ENCODE measurements at regions not wholly inside any gene's neighbourhood (a gene's known extent, or its start where the extent isn't known, plus 50 kb on each side); places are given as distances from the start of the nearest gene placed in this dataset.
"Not testable (repeated sequence)": the region's sequence is repeated elsewhere in the genome, so short reads cannot be mapped to it uniquely, and the experiment has no call there.

- DNase-seq = no peak
Measured at GRCh38 chr2:129189617-129190319, 789.7 kb upstream of the RAB6C start.

DNA sequence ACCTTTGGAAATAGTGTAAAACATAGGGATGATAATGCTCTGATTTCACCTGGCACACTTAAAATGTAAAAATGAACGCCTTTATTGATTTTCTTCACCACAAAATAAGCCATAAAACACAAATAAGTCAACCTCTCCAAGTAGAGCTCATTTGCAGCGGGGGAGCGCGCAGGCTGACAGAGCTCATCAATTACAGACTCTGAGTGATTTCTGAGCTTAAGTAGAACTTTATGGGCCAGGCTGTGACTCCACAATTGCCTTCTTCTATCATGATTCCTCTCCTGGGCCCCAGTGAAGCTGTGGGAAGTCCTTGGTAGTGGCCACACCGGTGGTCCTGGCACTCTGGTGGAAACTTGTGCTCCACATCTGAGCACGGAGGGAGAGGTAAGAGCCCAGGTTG lies 789.0 kb upstream of the RAB6C start:
- no peak for DNase-seq

DNA sequence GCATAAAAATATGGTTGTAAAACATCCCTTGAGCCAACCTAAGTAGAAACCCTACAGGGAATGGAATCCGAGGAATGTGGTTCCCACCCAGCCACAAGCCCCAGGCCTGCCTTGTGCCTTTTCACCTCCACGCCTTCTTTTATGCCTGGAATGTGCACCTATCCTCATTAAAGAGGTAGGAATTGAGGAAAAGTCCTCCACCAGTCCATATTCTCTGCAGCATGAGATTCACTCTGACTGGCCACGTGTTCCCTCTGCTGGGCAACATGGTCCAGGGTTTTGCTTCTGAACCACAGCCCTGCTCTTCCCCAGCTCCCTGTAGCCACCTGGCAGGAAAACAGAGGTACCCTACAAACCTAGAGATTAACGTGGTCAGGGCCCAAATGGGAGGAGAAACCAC lies 787.9 kb upstream of the RAB6C start:
- no peak for DNase-seq

GRCh38 chr2:129192117-129192516 lies 787.3 kb upstream of the RAB6C start:
- no peak for DNase-seq

DNA sequence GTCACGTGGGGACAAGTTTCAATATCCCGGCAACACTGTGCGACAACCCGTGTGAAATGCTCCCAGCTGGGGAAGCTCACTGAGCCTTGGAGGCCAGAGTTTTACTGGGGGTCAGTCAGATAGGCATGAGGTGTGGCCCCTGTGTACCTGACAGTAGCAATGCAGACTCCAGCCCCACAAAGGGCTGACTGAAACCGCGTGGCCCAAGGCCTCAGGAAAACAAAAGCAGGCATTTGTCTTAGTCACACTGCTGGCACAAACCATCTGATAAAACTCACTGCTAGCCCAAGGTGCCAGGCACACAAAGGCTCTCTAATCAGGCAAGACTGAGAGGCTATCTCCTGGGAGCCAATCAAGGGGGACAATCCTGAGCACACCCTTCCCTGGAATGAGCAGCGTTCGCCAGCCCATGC lies 786.6 kb upstream of the RAB6C start:
- DNase-seq = no peak

- DNase-seq = no peak
Measured at GRCh38 chr2:129193961-129194360, 785.5 kb upstream of the RAB6C start.

GRCh38 chr2:129199501-129199900 lies 780.0 kb upstream of the RAB6C start:
- no peak for DNase-seq

GRCh38 chr2:129201696-129202095 lies 777.8 kb upstream of the RAB6C start:
- DNase-seq = no peak

- no peak for DNase-seq
Measured at GRCh38 chr2:129203331-129203730, 776.1 kb upstream of the RAB6C start.

- DNase-seq = not testable (repeated sequence)
Measured at GRCh38 chr2:129204581-129204980, 774.9 kb upstream of the RAB6C start.

DNA sequence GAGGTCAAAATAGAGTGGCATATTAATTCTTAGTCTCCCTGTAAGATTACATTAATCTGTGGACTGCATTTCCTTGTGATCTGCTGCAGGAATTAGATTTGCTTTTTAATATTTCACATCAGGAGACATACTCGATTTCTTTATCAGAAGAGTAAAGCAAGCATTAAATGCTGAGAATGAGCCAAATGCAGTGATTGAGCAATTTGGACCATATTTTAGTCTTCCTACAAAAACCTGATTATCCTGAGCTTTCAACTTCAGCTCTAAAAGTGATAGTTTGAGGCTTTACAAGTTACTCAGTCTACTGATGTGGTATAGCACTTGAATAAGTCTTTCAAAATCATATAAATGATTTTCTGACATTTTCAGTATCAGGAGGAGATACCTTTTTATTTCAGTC lies 774.3 kb upstream of the RAB6C start:
- DNase-seq = no peak

DNA sequence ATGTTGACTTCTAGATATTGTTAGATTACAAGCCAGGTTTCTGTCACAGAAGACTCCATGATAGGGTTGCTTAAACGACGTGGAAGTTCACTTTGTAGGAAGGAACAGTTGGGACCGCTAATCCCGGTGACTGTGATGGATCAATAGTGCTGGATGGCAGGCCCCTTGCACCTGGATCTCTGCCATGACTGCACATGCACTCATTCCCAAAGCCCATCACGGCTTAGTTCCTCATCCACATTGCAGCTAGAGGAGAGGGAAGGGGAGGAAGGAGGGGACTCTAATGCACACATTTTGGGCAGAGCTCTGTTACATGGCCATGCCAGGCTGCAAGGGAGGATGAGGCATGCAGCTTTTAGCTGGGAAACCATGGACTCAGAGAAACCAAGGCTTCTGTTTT lies 773.7 kb upstream of the RAB6C start:
- no peak for DNase-seq

DNA sequence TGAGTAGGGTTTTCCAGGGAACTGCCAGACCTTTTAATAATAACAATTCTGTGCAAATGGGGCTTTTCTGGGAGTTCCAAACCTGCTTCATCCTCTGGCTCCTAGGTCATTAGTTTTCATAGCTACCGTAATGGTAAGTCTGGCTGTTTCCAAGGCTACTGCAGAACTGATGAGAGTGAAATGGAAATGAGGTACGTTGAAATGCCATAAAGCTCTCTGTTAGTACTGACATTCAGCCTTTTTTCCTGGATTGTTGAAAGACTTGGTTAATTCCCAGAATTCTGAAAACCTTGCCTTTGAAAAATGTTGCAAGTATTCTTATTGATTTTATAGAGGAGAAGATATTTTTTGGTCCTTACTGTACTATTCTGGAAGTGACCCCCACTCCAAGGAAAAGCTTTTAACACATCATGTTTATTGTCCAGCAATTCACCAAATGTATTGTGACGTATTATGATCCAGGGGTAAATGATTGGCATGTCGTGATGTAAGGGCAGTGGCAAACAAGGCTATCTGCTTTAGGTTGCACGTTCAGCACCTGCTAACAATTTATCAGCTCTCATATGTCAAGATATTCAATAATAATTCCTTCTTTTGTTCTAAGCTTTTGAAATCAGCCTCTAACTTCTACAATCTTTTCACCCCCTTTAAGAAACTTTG lies 767.0 kb upstream of the RAB6C start:
- no peak for DNase-seq

GRCh38 chr2:129224022-129224421 lies 755.4 kb upstream of the RAB6C start:
- DNase-seq = no peak

GRCh38 chr2:129224486-129224885 lies 755.0 kb upstream of the RAB6C start:
- no peak for DNase-seq

- DNase-seq = no peak
Measured at GRCh38 chr2:129229196-129229595, 750.3 kb upstream of the RAB6C start.

- DNase-seq = no peak
Measured at GRCh38 chr2:129229830-129230441, 749.5 kb upstream of the RAB6C start.

DNA sequence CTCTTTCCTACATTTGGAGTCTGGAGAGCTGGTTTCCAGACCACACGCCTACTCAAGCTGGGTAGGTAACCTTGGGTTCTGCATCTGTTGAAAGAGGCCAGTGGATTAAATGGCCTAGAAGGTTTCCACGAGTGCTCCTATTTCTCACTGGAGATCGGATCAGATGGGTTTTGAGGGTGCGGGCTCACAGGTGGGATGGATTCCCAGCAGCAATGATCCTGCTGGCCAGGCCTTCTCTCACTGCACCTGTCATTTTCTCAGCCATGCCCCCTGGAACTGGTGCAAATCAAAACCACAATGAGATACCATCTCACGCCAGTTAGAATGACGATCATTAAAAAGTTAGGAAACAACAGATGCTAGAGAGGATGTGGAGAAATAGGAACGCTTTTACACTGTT lies 747.5 kb upstream of the RAB6C start:
- no peak for DNase-seq

DNA sequence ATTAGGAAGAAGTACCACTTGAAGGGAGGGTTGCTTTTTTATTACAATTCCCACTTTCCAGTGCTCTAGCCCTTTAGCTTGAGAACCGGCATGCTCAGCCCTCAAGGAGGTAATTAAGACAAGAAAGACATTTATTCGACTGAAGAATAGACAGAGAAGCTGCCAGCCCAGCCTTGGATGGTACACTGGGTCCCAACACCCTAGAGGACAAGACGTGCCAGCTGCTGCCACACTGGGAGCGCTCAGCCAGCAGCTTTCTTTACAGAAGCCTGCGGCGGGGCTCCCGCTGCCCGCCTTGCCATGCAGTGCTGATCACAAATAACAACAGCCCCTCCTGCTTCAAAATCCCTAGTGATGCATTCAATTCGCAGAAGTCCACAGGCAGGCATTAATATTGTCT lies 746.3 kb upstream of the RAB6C start:
- no peak for DNase-seq

GRCh38 chr2:129233751-129234406 lies 745.6 kb upstream of the RAB6C start:
- DNase-seq = no peak

- DNase-seq = no peak
Measured at GRCh38 chr2:129236601-129237000, 742.9 kb upstream of the RAB6C start.

DNA sequence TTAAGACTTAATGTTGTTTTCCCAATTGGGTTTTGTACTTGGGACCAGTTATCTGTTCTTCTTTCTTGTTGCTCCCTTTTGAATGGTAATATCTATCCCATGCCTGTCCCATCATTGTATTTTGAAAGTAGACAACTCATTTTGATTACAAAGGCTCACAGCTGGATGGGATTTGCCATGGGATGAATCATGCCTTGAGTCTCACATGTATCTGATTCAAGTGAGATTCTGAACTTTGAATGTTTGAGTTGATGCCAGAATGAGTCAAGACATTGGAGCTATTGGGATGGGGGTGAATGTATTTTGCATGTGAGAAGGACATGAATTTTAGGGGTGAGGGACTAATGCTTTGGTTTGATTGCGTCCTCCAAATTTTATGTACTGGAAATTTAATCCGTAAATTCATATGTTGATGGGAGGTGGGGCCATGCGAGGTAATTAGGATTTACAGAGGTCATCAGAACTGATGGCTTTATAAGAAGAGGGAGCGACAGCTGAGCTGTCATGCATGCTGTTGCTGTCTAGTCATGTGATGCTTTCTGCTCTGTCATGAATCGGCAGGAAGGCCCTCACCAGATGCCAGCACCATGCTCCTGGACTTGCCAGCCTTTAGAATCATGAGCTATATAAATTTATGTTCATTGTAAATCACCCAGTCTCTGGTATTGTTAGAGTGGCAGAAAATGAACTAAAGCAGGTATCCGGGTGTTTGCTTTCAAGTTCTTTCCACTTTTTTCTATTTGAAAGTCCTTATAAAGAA lies 741.3 kb upstream of the RAB6C start:
- DNase-seq = no peak

- no peak for DNase-seq
Measured at GRCh38 chr2:129239141-129239540, 740.3 kb upstream of the RAB6C start.
